Liver (tissue), 8 donors: ENCODE measurements at regions not wholly inside any gene's neighbourhood (a gene's known extent, or its start where the extent isn't known, plus 50 kb on each side); places are given as distances from the start of the nearest gene placed in this dataset.

ENCODE experiments used
- DNase-seq: peaks from one replicate; pipeline ENCODE4 v3.0.0-alpha.2; 2017; ENCODE audit warnings: low spot score
- H3K27ac ChIP-seq, 2 donors: one replicate each; pipeline ENCODE4 v1.7.0; 2013; ENCODE audit warnings: inconsistent platforms in 2 of 2, low read length in 2 of 2, control low read depth in 1 of 2, low read depth in 1 of 2, mild to moderate bottlenecking in 1 of 2
- H3K27me3 ChIP-seq, 4 donors: one replicate each; pipeline versions ENCODE4 v1.6.1 to v1.7.0; 2013; ENCODE audit warnings: low read length in 3 of 4, inconsistent platforms in 1 of 4, mild to moderate bottlenecking in 1 of 4, moderate library complexity in 1 of 4; ENCODE audit not compliant: control insufficient read depth in 4 of 4, insufficient read depth in 4 of 4
- H3K36me3 ChIP-seq, 4 donors: one replicate each; pipeline versions ENCODE4 v1.6.1 to v1.7.0; 2013; ENCODE audit warnings: low read length in 3 of 4, mild to moderate bottlenecking in 3 of 4, low read depth in 1 of 4, moderate library complexity in 1 of 4; ENCODE audit not compliant: control insufficient read depth in 4 of 4, insufficient read depth in 3 of 4
- H3K4me1 ChIP-seq, 4 donors: one replicate each; pipeline versions ENCODE4 v1.6.1 to v1.7.0; 2013; ENCODE audit warnings: low read length in 3 of 4, mild to moderate bottlenecking in 3 of 4, moderate library complexity in 1 of 4; ENCODE audit not compliant: control insufficient read depth in 4 of 4, insufficient read depth in 4 of 4
- H3K4me3 ChIP-seq, 3 donors: one replicate each; pipeline versions ENCODE4 v1.6.1 to v1.7.0; 2013; ENCODE audit warnings: low read length in 3 of 3, control low read depth in 1 of 3, low read depth in 1 of 3, mild to moderate bottlenecking in 1 of 3
- H3K9ac ChIP-seq, 2 donors: one replicate each; pipeline ENCODE4 v1.7.0; 2013; ENCODE audit warnings: low read length in 2 of 2, mild to moderate bottlenecking in 2 of 2, moderate library complexity in 2 of 2, control low read depth in 1 of 2, low read depth in 1 of 2
- H3K9me3 ChIP-seq, 4 donors: one replicate each; pipeline versions ENCODE4 v1.6.1 to v1.7.0; 2013; ENCODE audit warnings: low read length in 3 of 4; ENCODE audit not compliant: control insufficient read depth in 4 of 4
- CTCF ChIP-seq: fragments of 150-350 bp; IDR thresholded peaks from 2 replicates; pipeline ENCODE4 v1.5.1; 2017; ENCODE audit warnings: improper control_type of control experiment, low read depth, low read length; ENCODE audit not compliant: missing input control
- EGR1 ChIP-seq, 2 donors: IDR thresholded peaks; 2 replicates each; pipeline ENCODE4 v1.6.1; 2016 to 2018; ENCODE audit warnings: antibody characterized with exemption in 2 of 2, low read depth in 2 of 2
- FOXA2 ChIP-seq: IDR thresholded peaks from 2 replicates; pipeline ENCODE4 v1.6.1; 2016; ENCODE audit warnings: antibody characterized with exemption
- GABPA ChIP-seq, 2 donors: IDR thresholded peaks in 1 of 2; conservative IDR thresholded peaks in 1 of 2; 2 replicates each; pipeline ENCODE4 v1.6.1; 2016; ENCODE audit warnings: antibody characterized with exemption in 2 of 2, mild to moderate bottlenecking in 1 of 2, moderate library complexity in 1 of 2
- HNF4A ChIP-seq, 2 donors: conservative IDR thresholded peaks; 2 replicates each; pipeline ENCODE4 v1.6.1; 2016; ENCODE audit warnings: antibody characterized with exemption in 2 of 2, mild to moderate bottlenecking in 2 of 2
- HNF4G ChIP-seq: IDR thresholded peaks from 2 replicates; pipeline ENCODE4 v1.6.1; 2016; ENCODE audit warnings: antibody characterized with exemption
- JUND ChIP-seq, 2 donors: IDR thresholded peaks; 2 replicates each; pipeline ENCODE4 v1.6.1; 2016; ENCODE audit warnings: antibody characterized with exemption in 2 of 2
- NR2F2 ChIP-seq: IDR thresholded peaks from 2 replicates; pipeline ENCODE4 v1.6.1; 2016; ENCODE audit warnings: antibody characterized with exemption
- RAD21 ChIP-seq, 2 donors: IDR thresholded peaks; 2 replicates each; pipeline ENCODE4 v1.6.1; 2016; ENCODE audit warnings: antibody characterized with exemption in 2 of 2, mild to moderate bottlenecking in 2 of 2
- REST ChIP-seq: IDR thresholded peaks from 2 replicates; pipeline ENCODE4 v1.6.1; 2016; ENCODE audit warnings: antibody characterized with exemption, mild to moderate bottlenecking
- RXRA ChIP-seq, 2 donors: IDR thresholded peaks; 2 replicates each; pipeline ENCODE4 v1.6.1; 2017 to 2018; ENCODE audit warnings: antibody characterized with exemption in 2 of 2, mild to moderate bottlenecking in 1 of 2
- SP1 ChIP-seq: IDR thresholded peaks from 2 replicates; pipeline ENCODE4 v1.6.1; 2018; ENCODE audit warnings: antibody characterized with exemption, mild to moderate bottlenecking
- TAF1 ChIP-seq: conservative IDR thresholded peaks from 2 replicates; pipeline ENCODE4 v1.6.1; 2016; ENCODE audit warnings: antibody characterized with exemption, mild to moderate bottlenecking
- YY1 ChIP-seq: IDR thresholded peaks from 2 replicates; pipeline ENCODE4 v1.6.1; 2016; ENCODE audit warnings: antibody characterized with exemption, mild to moderate bottlenecking
- ZBTB33 ChIP-seq: IDR thresholded peaks from 2 replicates; pipeline ENCODE4 v1.6.1; 2016; ENCODE audit warnings: antibody characterized with exemption
- WGBS: extraction: QIAGEN DNeasy Blood & Tissue Kit; methylation state at CpG from one replicate; pipeline ENCODE4 v1.1.7; 2013; 5-methylcytosine and 5-hydroxymethylcytosine counted together
- TF ChIP-seq, protein P1 (sequence below): IDR thresholded peaks from 2 replicates; pipeline ENCODE4 v1.6.1; 2016; ENCODE audit warnings: antibody characterized with exemption
- TF ChIP-seq, protein P2 (sequence below): IDR thresholded peaks from 2 replicates; pipeline ENCODE4 v1.6.1; 2016; ENCODE audit warnings: antibody characterized with exemption
- donor health status: healthy.
- donor health status: healthy.
- donor health status: healthy.
- donor health status: healthy.
- donor health status: healthy.

DNA sequence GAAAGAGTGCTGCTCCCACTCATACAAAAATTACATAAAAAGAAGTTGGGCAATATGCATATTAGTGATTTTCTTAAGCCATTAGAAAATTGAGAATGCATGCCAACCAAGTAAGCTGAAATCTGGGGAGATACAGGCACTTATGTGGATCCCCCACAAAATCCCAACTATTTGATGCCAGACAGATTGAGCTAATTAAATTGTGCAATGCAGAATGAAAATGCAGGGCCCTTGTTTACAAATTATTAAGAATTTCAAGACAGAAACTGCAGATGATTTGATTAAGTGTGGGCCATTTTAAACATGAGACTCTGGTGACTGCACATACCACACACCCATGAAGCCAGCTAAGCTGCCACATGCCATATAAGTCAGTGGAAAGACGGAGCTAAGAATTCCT, 554.5 kb downstream of the CBLN2 start:
- peaks cover 0 to 4% (median 1%) of the 10 kb centered on the region in 4 donors for H3K9me3 ChIP-seq
- TF ChIP-seq REST = no peak
- TF ChIP-seq YY1 = no peak
- TF ChIP-seq, protein P1, sequence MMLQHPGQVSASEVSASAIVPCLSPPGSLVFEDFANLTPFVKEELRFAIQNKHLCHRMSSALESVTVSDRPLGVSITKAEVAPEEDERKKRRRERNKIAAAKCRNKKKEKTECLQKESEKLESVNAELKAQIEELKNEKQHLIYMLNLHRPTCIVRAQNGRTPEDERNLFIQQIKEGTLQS = no peak
- no peak for TF ChIP-seq GABPA (IDR thresholded peaks at IDR 0.05 in 1 of 2, conservative IDR thresholded peaks at IDR 0.05 in 1 of 2)
- no peak for TF ChIP-seq RXRA (IDR thresholded peaks at IDR 0.05)
- no peak for TF ChIP-seq JUND (IDR thresholded peaks at IDR 0.05)
- TF ChIP-seq ZBTB33 = no peak
- 87% methylated on average over 1 of the region's 1 CpG for WGBS
- no peaks in the 10 kb centered on the region for H3K36me3 ChIP-seq
- no peak for DNase-seq
- H3K4me1 ChIP-seq = no peaks in the 10 kb centered on the region
- no peak overlapping the region for H3K4me3 ChIP-seq
- H3K9ac ChIP-seq = no peak overlapping the region
- H3K27ac ChIP-seq = no peak overlapping the region
- H3K27me3 ChIP-seq = no peaks in the 10 kb centered on the region

- H3K4me1 ChIP-seq = no peaks in the 10 kb centered on the region
- H3K4me3 ChIP-seq = no peak overlapping the region
- TF ChIP-seq JUND (IDR thresholded peaks at IDR 0.05) = no peak
- no peak for TF ChIP-seq YY1
- TF ChIP-seq, protein P2, sequence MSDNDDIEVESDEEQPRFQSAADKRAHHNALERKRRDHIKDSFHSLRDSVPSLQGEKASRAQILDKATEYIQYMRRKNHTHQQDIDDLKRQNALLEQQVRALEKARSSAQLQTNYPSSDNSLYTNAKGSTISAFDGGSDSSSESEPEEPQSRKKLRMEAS = no peak
- TF ChIP-seq HNF4G = no peak
- TF ChIP-seq GABPA (IDR thresholded peaks at IDR 0.05 in 1 of 2, conservative IDR thresholded peaks at IDR 0.05 in 1 of 2) = no peak
- no peak for TF ChIP-seq CTCF
- no peak for TF ChIP-seq HNF4A (conservative IDR thresholded peaks at IDR 0.05)
- no peak for TF ChIP-seq EGR1 (IDR thresholded peaks at IDR 0.05; ENCODE audit: low read depth in 2 of 2)
- TF ChIP-seq, protein P1 = no peak
- TF ChIP-seq FOXA2 = no peak
- TF ChIP-seq RAD21 (IDR thresholded peaks at IDR 0.05) = no peak
- TF ChIP-seq REST = no peak
- no peak for TF ChIP-seq ZBTB33
- no peak for TF ChIP-seq TAF1
- no peak for TF ChIP-seq NR2F2
- no peak for TF ChIP-seq RXRA (IDR thresholded peaks at IDR 0.05)
- TF ChIP-seq SP1 = no peak
- no peak overlapping the region for H3K27ac ChIP-seq
- DNase-seq = no peak
- H3K9ac ChIP-seq = no peak overlapping the region
- no peaks in the 10 kb centered on the region for H3K36me3 ChIP-seq
- H3K9me3 ChIP-seq = peaks cover 0 to 4% (median 1%) of the 10 kb centered on the region in 4 donors
- no peaks in the 10 kb centered on the region for H3K27me3 ChIP-seq
- 51% methylated on average over 2 of the region's 2 CpGs for WGBS
Observed at GRCh38 chr18:71986351-71987050, 557.6 kb downstream of the CBLN2 start.
